Stimulated activated effector memory CD8-positive, alpha-beta T cell treated with anti-CD3 and anti-CD28 coated beads, Interleukin-12 subunit alpha, Interleukin-12 subunit beta, amount 100 ng/mL, for 72 hours (primary cell): ENCODE measurements at regions not wholly inside any gene's neighbourhood (a gene's known extent, or its start where the extent isn't known, plus 50 kb on each side); places are given as distances from the start of the nearest gene placed in this dataset.
"Not testable (repeated sequence)": the region's sequence is repeated elsewhere in the genome, so short reads cannot be mapped to it uniquely, and the experiment has no call there.

Experiments used
- ATAC-seq: fragments of 150-1000 bp; cut with Tn5 transposase; 2 replicates; pipeline ENCODE4 v1.10.0; 2021
- DNase-seq, 2 donors: peaks; one replicate each; pipeline ENCODE4 v3.0.0; 2021 to 2022; ENCODE audit warnings: low spot score in 2 of 2
- H3K27ac Mint-ChIP-seq: one replicate; pipeline ENCODE4 v1.8.0; 2022; ENCODE audit warnings: mild to moderate bottlenecking, mixed read lengths
- H3K36me3 Mint-ChIP-seq: one replicate; pipeline ENCODE4 v1.8.0; 2022; ENCODE audit warnings: mild to moderate bottlenecking, mixed read lengths
- H3K4me1 Mint-ChIP-seq: one replicate; pipeline ENCODE4 v1.8.0; 2022; ENCODE audit warnings: mixed read lengths
- H3K4me3 Mint-ChIP-seq: one replicate; pipeline ENCODE4 v1.8.0; 2022; ENCODE audit warnings: mild to moderate bottlenecking, mixed read lengths
- H3K9me3 Mint-ChIP-seq: one replicate; pipeline ENCODE4 v1.8.0; 2022; ENCODE audit warnings: mixed read lengths

- H3K27ac Mint-ChIP-seq, H3K36me3 Mint-ChIP-seq, H3K4me3 Mint-ChIP-seq, H3K4me1 Mint-ChIP-seq, H3K9me3 Mint-ChIP-seq, ATAC-seq, DNase-seq: not testable (repeated sequence)
Observed at GRCh38 chr3:87946007-87946406, 112.8 kb downstream of the CGGBP1 start.

DNA sequence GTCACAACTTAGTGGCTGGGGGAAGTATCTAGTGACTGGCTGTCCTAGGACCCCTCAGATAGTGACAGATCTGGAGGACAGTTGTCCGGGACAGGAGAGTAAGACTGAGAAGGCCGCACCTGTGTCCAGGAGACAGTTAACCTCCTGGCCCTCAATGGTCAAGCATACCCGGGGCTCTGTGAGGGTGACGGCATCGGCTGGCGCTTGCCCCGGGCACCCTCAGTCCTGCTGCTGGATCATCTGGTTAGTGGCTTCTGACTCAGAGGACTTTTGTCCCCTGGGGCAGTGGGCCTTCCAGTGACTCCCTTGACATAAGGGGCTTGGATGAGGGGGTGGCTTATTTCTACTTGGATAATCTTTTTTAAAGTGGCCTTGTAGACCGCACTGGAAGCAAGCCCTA, 116.5 kb downstream of the CGGBP1 start:
- not testable (repeated sequence) for H3K4me1 Mint-ChIP-seq, H3K4me3 Mint-ChIP-seq, ATAC-seq, H3K9me3 Mint-ChIP-seq, H3K27ac Mint-ChIP-seq, DNase-seq, H3K36me3 Mint-ChIP-seq

GRCh38 chr3:87924485-87924884, 134.3 kb downstream of the CGGBP1 start:
- ATAC-seq (no peak), DNase-seq (no peak)
- Mint-ChIP-seq H3K4me3 (no peak overlapping the region), H3K4me1 (no peaks in the 10 kb centered on the region), H3K9me3 (peaks cover 16% of the 10 kb centered on the region), H3K27ac (no peak overlapping the region), H3K36me3 (no peaks in the 10 kb centered on the region)

DNA sequence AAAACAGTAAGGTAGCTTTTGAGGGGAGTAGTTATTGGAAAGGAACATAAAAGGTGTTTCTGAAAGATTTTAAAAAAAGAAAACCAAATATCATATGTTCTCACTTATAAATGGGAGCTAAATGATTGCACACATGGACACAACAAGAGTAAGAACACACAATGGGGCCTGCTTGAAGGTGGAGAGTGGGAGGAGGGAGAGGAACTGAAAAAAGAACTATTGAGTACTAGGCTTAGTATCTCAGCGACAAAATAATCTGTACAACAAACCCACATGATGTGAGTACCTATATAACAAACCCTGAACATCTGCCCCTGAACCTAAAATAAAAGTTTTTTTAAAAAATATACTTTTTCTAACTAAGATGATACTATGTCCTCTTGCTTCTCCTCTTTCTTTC, 138.3 kb downstream of the CGGBP1 start:
- peaks cover 14% of the 10 kb centered on the region for H3K9me3 Mint-ChIP-seq
- no peak overlapping the region for H3K27ac Mint-ChIP-seq
- ATAC-seq (no peak), DNase-seq (no peak)
- no peaks in the 10 kb centered on the region for H3K4me1 Mint-ChIP-seq
- no peak overlapping the region for H3K4me3 Mint-ChIP-seq
- H3K36me3 Mint-ChIP-seq: no peaks in the 10 kb centered on the region

GRCh38 chr3:87901141-87901540, 157.7 kb downstream of the CGGBP1 start:
- H3K36me3 Mint-ChIP-seq: no peaks in the 10 kb centered on the region
- ATAC-seq (no peak), DNase-seq (no peak)
- no peak overlapping the region for H3K4me3 Mint-ChIP-seq
- H3K9me3 Mint-ChIP-seq: no peaks in the 10 kb centered on the region
- H3K27ac Mint-ChIP-seq: no peak overlapping the region
- no peaks in the 10 kb centered on the region for H3K4me1 Mint-ChIP-seq

DNA sequence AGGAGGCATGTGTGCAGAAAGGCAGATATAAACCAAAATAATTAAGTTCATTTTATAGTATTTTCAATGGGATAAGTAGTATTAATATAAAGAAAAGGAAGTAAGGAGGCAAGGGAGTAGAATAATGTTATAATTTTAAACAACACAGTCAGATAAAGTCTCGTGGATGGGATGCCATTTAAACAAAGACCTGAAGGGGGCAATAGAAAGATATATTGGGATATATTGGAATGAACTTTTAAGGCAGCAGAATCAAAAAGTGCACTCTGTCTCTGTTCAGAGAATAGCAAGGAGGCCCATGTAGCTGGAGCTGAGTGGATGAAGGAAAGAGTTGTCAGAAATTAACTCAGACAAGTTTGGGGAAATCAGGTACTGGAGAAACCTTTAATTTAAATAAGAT, 158.7 kb downstream of the CGGBP1 start:
- no peak overlapping the region for H3K27ac Mint-ChIP-seq
- DNase-seq (no peak), ATAC-seq (no peak)
- H3K36me3 Mint-ChIP-seq: no peaks in the 10 kb centered on the region
- H3K4me1 Mint-ChIP-seq: no peaks in the 10 kb centered on the region
- no peaks in the 10 kb centered on the region for H3K9me3 Mint-ChIP-seq
- H3K4me3 Mint-ChIP-seq: no peak overlapping the region

DNA sequence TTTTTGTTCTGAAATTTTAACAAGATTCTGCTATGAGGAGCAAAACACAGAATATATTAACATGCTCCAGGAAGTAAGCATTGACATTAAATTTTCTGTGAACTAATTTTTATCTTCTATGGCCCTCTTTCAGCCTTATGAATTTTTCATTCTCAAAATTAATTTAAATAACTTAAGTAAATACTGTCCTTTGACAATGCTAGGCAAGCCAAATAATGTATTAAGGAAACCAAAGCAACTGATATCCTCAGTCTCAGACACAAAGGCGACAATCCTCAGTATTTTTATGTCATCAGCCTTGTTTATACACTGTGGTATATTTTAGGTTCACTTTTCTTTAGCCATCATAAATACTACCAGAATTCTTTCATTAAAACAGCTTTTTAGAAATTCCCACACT, 159.8 kb downstream of the CGGBP1 start:
- Mint-ChIP-seq H3K27ac (no peak overlapping the region), H3K9me3 (no peaks in the 10 kb centered on the region), H3K36me3 (no peaks in the 10 kb centered on the region), H3K4me3 (no peak overlapping the region), H3K4me1 (no peaks in the 10 kb centered on the region)
- DNase-seq: no peak
- ATAC-seq: no peak

DNA sequence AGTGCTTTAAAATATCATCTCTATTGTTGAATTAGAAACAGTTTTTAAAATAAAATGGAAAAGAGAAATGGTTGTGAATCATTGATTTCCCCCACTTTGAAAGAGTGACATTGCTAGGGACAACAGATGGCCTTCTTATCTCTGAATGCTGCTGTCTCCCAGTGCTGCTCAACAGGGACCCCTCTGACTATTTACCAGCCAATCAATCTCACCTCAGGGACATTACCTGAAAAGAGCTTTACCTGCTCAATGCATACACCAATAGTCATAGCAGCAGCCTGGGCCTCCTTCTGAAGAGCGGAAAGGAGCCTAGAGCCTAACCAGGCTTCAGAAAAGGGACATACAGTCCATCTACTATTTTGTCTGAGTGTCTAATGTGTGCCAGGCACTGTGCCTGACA, 162.8 kb downstream of the CGGBP1 start:
- no peaks in the 10 kb centered on the region for H3K36me3 Mint-ChIP-seq
- H3K4me1 Mint-ChIP-seq: no peaks in the 10 kb centered on the region
- DNase-seq (no peak), ATAC-seq (no peak)
- no peaks in the 10 kb centered on the region for H3K9me3 Mint-ChIP-seq
- H3K27ac Mint-ChIP-seq: no peak overlapping the region
- H3K4me3 Mint-ChIP-seq: no peak overlapping the region

DNA sequence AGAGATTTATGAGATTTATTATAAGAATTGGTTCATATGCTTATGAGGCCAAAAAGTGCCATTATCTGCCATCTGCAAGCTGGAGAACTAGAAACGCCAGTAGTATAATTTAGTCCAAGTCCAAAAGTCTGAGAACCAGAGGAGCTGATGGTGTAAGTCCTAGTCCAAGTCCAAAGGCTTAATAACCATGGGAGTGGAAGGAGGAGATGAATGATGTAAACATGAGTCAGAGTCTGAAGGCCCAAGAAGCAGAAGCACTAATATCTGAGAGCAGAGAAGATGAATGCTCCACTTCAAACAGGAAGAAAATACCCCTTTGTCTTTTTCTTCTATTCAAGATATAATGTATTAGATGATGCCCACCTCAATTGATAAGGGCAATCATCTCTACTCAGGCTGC, 185.7 kb downstream of the CGGBP1 start:
- no peak overlapping the region for H3K4me3 Mint-ChIP-seq
- H3K4me1 Mint-ChIP-seq: no peaks in the 10 kb centered on the region
- no peak for ATAC-seq
- no peaks in the 10 kb centered on the region for H3K36me3 Mint-ChIP-seq
- H3K9me3 Mint-ChIP-seq: peaks cover 8% of the 10 kb centered on the region
- no peak overlapping the region for H3K27ac Mint-ChIP-seq
- no peak for DNase-seq

DNA sequence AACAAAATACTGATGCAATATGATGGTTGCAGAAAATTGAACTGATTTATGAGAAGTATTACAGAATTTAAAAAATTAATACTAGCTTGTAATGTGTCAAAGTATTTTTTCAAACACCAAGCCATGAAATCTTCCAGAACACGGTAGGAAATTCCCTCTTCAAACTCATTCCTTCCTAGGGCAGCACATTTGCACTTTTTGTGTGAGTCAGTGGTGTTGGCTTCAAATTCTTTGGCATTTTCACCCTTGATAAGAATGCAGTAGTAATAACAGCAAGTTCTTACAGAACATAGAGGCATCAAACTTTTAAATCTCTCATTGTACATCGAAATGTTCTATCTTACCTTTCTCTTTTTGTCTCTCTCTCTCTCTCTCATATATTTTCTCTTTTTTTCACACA, 191.8 kb downstream of the CGGBP1 start:
- Mint-ChIP-seq H3K36me3 (no peaks in the 10 kb centered on the region), H3K27ac (no peak overlapping the region), H3K4me3 (no peak overlapping the region), H3K9me3 (peaks cover 2% of the 10 kb centered on the region), H3K4me1 (no peaks in the 10 kb centered on the region)
- no peak for ATAC-seq
- DNase-seq: no peak

GRCh38 chr3:87856126-87856525, 202.7 kb downstream of the CGGBP1 start:
- H3K27ac Mint-ChIP-seq: no peak overlapping the region
- H3K36me3 Mint-ChIP-seq: no peaks in the 10 kb centered on the region
- DNase-seq: no peak
- no peak for ATAC-seq
- H3K4me3 Mint-ChIP-seq: no peak overlapping the region
- H3K9me3 Mint-ChIP-seq: no peaks in the 10 kb centered on the region
- no peaks in the 10 kb centered on the region for H3K4me1 Mint-ChIP-seq

DNA sequence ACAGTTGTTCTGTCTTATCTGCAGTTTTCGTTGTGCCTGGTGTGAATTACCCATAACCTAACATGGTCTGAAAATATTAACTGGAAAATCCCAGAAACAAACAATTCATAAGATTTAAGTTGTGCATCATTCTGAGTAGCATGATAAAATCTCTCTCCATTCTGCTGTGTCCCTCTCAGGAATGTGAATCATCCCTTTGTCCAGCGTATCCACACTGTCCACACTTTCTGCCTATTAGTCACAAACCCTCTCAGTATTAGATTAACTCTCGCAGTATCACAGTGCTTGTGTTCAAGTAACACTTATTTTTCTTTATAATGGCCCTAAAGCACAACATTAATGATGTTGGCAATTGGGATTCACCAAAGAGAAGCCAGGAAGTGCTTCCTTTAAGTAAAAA, 203.2 kb downstream of the CGGBP1 start:
- Mint-ChIP-seq H3K36me3 (no peaks in the 10 kb centered on the region), H3K4me1 (no peaks in the 10 kb centered on the region), H3K9me3 (no peaks in the 10 kb centered on the region), H3K27ac (no peak overlapping the region), H3K4me3 (no peak overlapping the region)
- ATAC-seq (no peak), DNase-seq (no peak)

- ATAC-seq (no peak), DNase-seq (no peak)
- Mint-ChIP-seq H3K27ac (no peak overlapping the region), H3K36me3 (no peaks in the 10 kb centered on the region), H3K4me3 (no peak overlapping the region), H3K9me3 (no peaks in the 10 kb centered on the region), H3K4me1 (no peaks in the 10 kb centered on the region)
Observed at GRCh38 chr3:87855211-87855610, 203.6 kb downstream of the CGGBP1 start.

DNA sequence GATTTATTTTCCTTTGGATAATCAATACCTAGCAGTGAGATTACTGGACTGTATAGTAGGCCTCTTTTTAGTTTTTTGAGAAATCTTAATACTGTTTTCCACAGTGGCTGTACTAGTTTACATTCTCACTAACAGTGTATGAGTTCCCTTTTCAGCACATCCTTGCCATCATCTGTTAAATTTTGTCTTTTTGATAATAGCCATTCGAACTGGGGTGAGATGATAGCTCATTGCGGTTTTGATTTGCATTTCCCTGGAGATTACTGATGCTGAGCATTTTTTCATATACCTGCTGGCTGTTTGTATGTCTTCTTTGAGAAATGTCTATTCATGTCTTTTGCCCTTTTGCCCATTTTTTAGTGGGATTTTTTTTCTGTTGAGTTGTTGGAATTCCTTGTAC, 210.8 kb downstream of the CGGBP1 start:
- no peak for ATAC-seq
- Mint-ChIP-seq H3K9me3 (no peaks in the 10 kb centered on the region), H3K27ac (no peak overlapping the region), H3K4me3 (no peak overlapping the region), H3K4me1 (no peaks in the 10 kb centered on the region), H3K36me3 (no peaks in the 10 kb centered on the region)
- DNase-seq: no peak

DNA sequence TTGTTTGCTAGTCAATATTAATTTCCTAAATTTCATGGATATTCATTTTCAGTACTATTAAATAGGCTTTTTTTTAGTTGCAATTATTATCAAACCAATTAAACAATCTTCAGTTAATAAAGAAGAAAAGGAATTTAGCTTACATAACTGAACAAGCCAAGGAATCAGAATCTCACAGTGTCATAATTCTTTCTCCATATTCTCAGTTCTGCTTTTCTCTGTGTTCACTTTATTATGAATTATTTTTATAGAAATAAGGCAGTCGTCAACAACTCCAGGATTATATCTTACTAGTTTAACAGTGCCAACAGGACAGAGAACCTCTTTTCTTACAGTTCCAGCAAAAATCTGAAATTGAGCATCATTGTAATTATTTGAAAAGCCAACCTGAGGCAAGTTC, 221.7 kb downstream of the CGGBP1 start:
- ATAC-seq: no peak
- H3K36me3 Mint-ChIP-seq: no peaks in the 10 kb centered on the region
- no peaks in the 10 kb centered on the region for H3K4me1 Mint-ChIP-seq
- DNase-seq: no peak
- H3K4me3 Mint-ChIP-seq: no peak overlapping the region
- peaks cover 2% of the 10 kb centered on the region for H3K9me3 Mint-ChIP-seq
- no peak overlapping the region for H3K27ac Mint-ChIP-seq

GRCh38 chr3:87836026-87836425, 222.8 kb downstream of the CGGBP1 start:
- ATAC-seq (no peak), DNase-seq (no peak)
- Mint-ChIP-seq H3K9me3 (peaks cover 2% of the 10 kb centered on the region), H3K4me1 (no peaks in the 10 kb centered on the region), H3K4me3 (no peak overlapping the region), H3K27ac (no peak overlapping the region), H3K36me3 (no peaks in the 10 kb centered on the region)

- H3K27ac Mint-ChIP-seq: no peak overlapping the region
- ATAC-seq: no peak
- DNase-seq: no peak
- H3K4me3 Mint-ChIP-seq: no peak overlapping the region
- no peaks in the 10 kb centered on the region for H3K4me1 Mint-ChIP-seq
- H3K9me3 Mint-ChIP-seq: peaks cover 2% of the 10 kb centered on the region
- H3K36me3 Mint-ChIP-seq: no peaks in the 10 kb centered on the region
Observed at GRCh38 chr3:87835236-87835635, 223.6 kb downstream of the CGGBP1 start.
